GM23338 (cell line): ENCODE measurements at regions not wholly inside any gene's neighbourhood (a gene's known extent, or its start where the extent isn't known, plus 50 kb on each side); places are given as distances from the start of the nearest gene placed in this dataset.

Experiments used
- EZH2 ChIP-seq: fragments of 200-600 bp; sonication (generic); IDR thresholded peaks from one replicate; pipeline ENCODE4 v1.8.0; 2017; ENCODE audit warnings: antibody characterized with exemption, mild to moderate bottlenecking, low read depth; ENCODE audit not compliant: unreplicated experiment
- EZH2phosphoT487 ChIP-seq: fragments of 200-600 bp; sonication (generic); IDR thresholded peaks from one replicate; pipeline ENCODE4 v1.8.1; 2018; ENCODE audit warnings: antibody characterized with exemption; ENCODE audit not compliant: unreplicated experiment
- JUNB ChIP-seq: IDR thresholded peaks from one replicate; pipeline ENCODE4 v1.6.1; 2016; ENCODE audit warnings: antibody characterized with exemption; ENCODE audit not compliant: unreplicated experiment
- NANOG ChIP-seq: IDR thresholded peaks from 2 replicates; pipeline ENCODE4 v1.6.1; 2016; ENCODE audit warnings: antibody characterized with exemption, borderline replicate concordance
- POLR2AphosphoS5 ChIP-seq: IDR thresholded peaks from 2 replicates; pipeline ENCODE4 v1.6.1; 2016; ENCODE audit warnings: antibody characterized with exemption, low read depth
- STAT1 ChIP-seq: IDR thresholded peaks from one replicate; pipeline ENCODE4 v1.6.1; 2016; ENCODE audit warnings: antibody characterized with exemption; ENCODE audit not compliant: unreplicated experiment
- ZNF331 ChIP-seq: fragments of 250-450 bp; sonication (Bioruptor Pico); IDR thresholded peaks from 2 replicates; pipeline ENCODE4 v1.5.0; 2020; ENCODE audit warnings: low read depth, mild to moderate bottlenecking, moderate library complexity
- ZNF462 ChIP-seq: fragments of 250-450 bp; sonication (Bioruptor Pico); IDR thresholded peaks from 2 replicates; pipeline ENCODE4 v1.5.0; 2020; ENCODE audit warnings: mild to moderate bottlenecking, moderate library complexity
- TF ChIP-seq, protein P1 (sequence below), 2 experiments: fragments of 200-600 bp in 1 of 2; sonication (generic) in 1 of 2; conservative IDR thresholded peaks; 2 replicates each; pipeline versions ENCODE4 v1.5.1 to v1.6.1; 2016 to 2017; ENCODE audit warnings: antibody characterized with exemption in 2 of 2, low read depth in 2 of 2, mild to moderate bottlenecking in 2 of 2, moderate library complexity in 1 of 2
- TF ChIP-seq, protein P2 (sequence below): IDR thresholded peaks from one replicate; pipeline ENCODE4 v1.6.1; 2018; ENCODE audit warnings: antibody characterized with exemption; ENCODE audit not compliant: unreplicated experiment

GRCh38 chr4:174037049-174037448 is 246.4 kb downstream of the FBXO8 start (continued):
- no peak for TF ChIP-seq ZNF462
- TF ChIP-seq EZH2, result no peak
- TF ChIP-seq, protein P1, sequence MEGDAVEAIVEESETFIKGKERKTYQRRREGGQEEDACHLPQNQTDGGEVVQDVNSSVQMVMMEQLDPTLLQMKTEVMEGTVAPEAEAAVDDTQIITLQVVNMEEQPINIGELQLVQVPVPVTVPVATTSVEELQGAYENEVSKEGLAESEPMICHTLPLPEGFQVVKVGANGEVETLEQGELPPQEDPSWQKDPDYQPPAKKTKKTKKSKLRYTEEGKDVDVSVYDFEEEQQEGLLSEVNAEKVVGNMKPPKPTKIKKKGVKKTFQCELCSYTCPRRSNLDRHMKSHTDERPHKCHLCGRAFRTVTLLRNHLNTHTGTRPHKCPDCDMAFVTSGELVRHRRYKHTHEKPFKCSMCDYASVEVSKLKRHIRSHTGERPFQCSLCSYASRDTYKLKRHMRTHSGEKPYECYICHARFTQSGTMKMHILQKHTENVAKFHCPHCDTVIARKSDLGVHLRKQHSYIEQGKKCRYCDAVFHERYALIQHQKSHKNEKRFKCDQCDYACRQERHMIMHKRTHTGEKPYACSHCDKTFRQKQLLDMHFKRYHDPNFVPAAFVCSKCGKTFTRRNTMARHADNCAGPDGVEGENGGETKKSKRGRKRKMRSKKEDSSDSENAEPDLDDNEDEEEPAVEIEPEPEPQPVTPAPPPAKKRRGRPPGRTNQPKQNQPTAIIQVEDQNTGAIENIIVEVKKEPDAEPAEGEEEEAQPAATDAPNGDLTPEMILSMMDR (conservative IDR thresholded peaks at IDR 0.05; ENCODE audit: low read depth in 2 of 2), result no peak
- no peak for TF ChIP-seq STAT1
- TF ChIP-seq JUNB, result no peak
- TF ChIP-seq ZNF331 (CRISPR knock-in tag), result no peak
- TF ChIP-seq NANOG, result no peak
- TF ChIP-seq EZH2phosphoT487, result no peak
- no peak for TF ChIP-seq POLR2AphosphoS5
- TF ChIP-seq, protein P2, sequence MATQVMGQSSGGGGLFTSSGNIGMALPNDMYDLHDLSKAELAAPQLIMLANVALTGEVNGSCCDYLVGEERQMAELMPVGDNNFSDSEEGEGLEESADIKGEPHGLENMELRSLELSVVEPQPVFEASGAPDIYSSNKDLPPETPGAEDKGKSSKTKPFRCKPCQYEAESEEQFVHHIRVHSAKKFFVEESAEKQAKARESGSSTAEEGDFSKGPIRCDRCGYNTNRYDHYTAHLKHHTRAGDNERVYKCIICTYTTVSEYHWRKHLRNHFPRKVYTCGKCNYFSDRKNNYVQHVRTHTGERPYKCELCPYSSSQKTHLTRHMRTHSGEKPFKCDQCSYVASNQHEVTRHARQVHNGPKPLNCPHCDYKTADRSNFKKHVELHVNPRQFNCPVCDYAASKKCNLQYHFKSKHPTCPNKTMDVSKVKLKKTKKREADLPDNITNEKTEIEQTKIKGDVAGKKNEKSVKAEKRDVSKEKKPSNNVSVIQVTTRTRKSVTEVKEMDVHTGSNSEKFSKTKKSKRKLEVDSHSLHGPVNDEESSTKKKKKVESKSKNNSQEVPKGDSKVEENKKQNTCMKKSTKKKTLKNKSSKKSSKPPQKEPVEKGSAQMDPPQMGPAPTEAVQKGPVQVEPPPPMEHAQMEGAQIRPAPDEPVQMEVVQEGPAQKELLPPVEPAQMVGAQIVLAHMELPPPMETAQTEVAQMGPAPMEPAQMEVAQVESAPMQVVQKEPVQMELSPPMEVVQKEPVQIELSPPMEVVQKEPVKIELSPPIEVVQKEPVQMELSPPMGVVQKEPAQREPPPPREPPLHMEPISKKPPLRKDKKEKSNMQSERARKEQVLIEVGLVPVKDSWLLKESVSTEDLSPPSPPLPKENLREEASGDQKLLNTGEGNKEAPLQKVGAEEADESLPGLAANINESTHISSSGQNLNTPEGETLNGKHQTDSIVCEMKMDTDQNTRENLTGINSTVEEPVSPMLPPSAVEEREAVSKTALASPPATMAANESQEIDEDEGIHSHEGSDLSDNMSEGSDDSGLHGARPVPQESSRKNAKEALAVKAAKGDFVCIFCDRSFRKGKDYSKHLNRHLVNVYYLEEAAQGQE, result no peak
